Parathyroid adenoma (tissue), 2 donors: ENCODE measurements at regions not wholly inside any gene's neighbourhood (a gene's known extent, or its start where the extent isn't known, plus 50 kb on each side); places are given as distances from the start of the nearest gene placed in this dataset.

Experiments used
- H2AFZ ChIP-seq: fragments of 300-600 bp; sonication (generic); one replicate; pipeline ENCODE4 v1.7.0; 2017; ENCODE audit warnings: antibody characterized with exemption, mild to moderate bottlenecking
- H3K27ac ChIP-seq: fragments of 300-600 bp; sonication (generic); one replicate; pipeline ENCODE4 v1.7.0; 2017
- H3K27me3 ChIP-seq: fragments of 300-600 bp; sonication (generic); one replicate; pipeline ENCODE4 v1.7.0; 2017; ENCODE audit warnings: low read length; ENCODE audit not compliant: control insufficient read depth, insufficient read depth
- H3K36me3 ChIP-seq: fragments of 300-600 bp; sonication (generic); one replicate; pipeline ENCODE4 v1.7.0; 2017; ENCODE audit warnings: low read length; ENCODE audit not compliant: control insufficient read depth, insufficient read depth
- H3K4me1 ChIP-seq: fragments of 300-600 bp; sonication (generic); one replicate; pipeline ENCODE4 v1.7.0; 2017; ENCODE audit warnings: control low read depth
- H3K4me2 ChIP-seq: fragments of 300-600 bp; sonication (generic); one replicate; pipeline ENCODE4 v1.7.0; 2017; ENCODE audit warnings: low read length
- H3K4me3 ChIP-seq: fragments of 300-600 bp; sonication (generic); one replicate; pipeline ENCODE4 v1.7.0; 2017; ENCODE audit warnings: low read depth, low read length
- H3K79me2 ChIP-seq: fragments of 300-600 bp; sonication (generic); one replicate; pipeline ENCODE4 v1.7.0; 2017; ENCODE audit warnings: control low read depth
- H3K9ac ChIP-seq: fragments of 300-600 bp; sonication (generic); one replicate; pipeline ENCODE4 v1.7.0; 2017; ENCODE audit warnings: mild to moderate bottlenecking
- H3K9me3 ChIP-seq: fragments of 300-600 bp; sonication (generic); one replicate; pipeline ENCODE4 v1.7.0; 2017; ENCODE audit warnings: low read length; ENCODE audit not compliant: control insufficient read depth
- CTCF ChIP-seq: fragments of 300-600 bp; sonication (generic); IDR thresholded peaks from one replicate; pipeline ENCODE4 v1.7.0; 2017; ENCODE audit warnings: antibody characterized with exemption, mild to moderate bottlenecking
- donor health status: primary hyperparathyroidism.

- Histone ChIP-seq H3K9ac (no peak overlapping the region), H3K36me3 (no peaks in the 10 kb centered on the region), H3K4me1 (no peaks in the 10 kb centered on the region), H3K4me3 (no peak overlapping the region), H3K27me3 (no peaks in the 10 kb centered on the region), H3K9me3 (no peaks in the 10 kb centered on the region), H3K79me2 (no peaks in the 10 kb centered on the region), H3K27ac (no peak overlapping the region), H3K4me2 (no peak overlapping the region), H2AFZ (no peak overlapping the region)
- no peak for TF ChIP-seq CTCF
Measured at GRCh38 chr2:156702541-156702940, 266.4 kb downstream of the GPD2 start.

GRCh38 chr2:156703642-156704041 is 267.5 kb downstream of the GPD2 start:
- H3K4me2 ChIP-seq = no peak overlapping the region
- no peaks in the 10 kb centered on the region for H3K4me1 ChIP-seq
- no peaks in the 10 kb centered on the region for H3K9me3 ChIP-seq
- no peaks in the 10 kb centered on the region for H3K79me2 ChIP-seq
- H3K27ac ChIP-seq = no peak overlapping the region
- TF ChIP-seq CTCF = no peak
- no peak overlapping the region for H3K9ac ChIP-seq
- H3K4me3 ChIP-seq = no peak overlapping the region
- H3K27me3 ChIP-seq = no peaks in the 10 kb centered on the region
- no peak overlapping the region for H2AFZ ChIP-seq
- no peaks in the 10 kb centered on the region for H3K36me3 ChIP-seq

- Histone ChIP-seq H3K4me1 (no peaks in the 10 kb centered on the region), H3K79me2 (no peaks in the 10 kb centered on the region), H2AFZ (no peak overlapping the region), H3K9ac (no peak overlapping the region), H3K36me3 (no peaks in the 10 kb centered on the region), H3K4me2 (no peak overlapping the region), H3K27me3 (no peaks in the 10 kb centered on the region), H3K4me3 (no peak overlapping the region), H3K9me3 (no peaks in the 10 kb centered on the region), H3K27ac (no peak overlapping the region)
- no peak for TF ChIP-seq CTCF
Measured at GRCh38 chr2:156704132-156704531, 268.0 kb downstream of the GPD2 start.

DNA sequence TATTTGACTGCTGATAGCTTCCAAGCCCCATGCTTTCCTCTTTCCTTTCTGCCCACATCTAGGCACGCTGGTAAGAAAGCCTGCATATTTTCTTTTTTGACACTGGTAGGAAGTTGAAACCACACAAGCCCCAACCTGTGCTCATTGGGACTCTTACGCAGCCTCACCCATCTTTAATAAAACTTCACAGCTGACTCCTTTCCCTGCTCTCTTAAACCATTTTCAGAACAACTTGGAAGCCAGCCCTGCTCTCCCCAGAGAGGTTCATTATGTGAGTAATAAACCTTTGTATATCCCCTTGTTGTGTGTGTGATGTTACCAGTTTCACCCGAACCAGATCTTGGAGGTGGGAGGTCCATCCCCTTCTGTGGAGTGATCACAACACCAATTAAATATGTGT is 268.4 kb downstream of the GPD2 start:
- H3K27me3 ChIP-seq = no peaks in the 10 kb centered on the region
- H3K9me3 ChIP-seq = no peaks in the 10 kb centered on the region
- no peak overlapping the region for H3K27ac ChIP-seq
- no peak overlapping the region for H3K9ac ChIP-seq
- no peaks in the 10 kb centered on the region for H3K79me2 ChIP-seq
- no peak overlapping the region for H2AFZ ChIP-seq
- no peak overlapping the region for H3K4me2 ChIP-seq
- no peaks in the 10 kb centered on the region for H3K4me1 ChIP-seq
- no peak for TF ChIP-seq CTCF
- no peaks in the 10 kb centered on the region for H3K36me3 ChIP-seq
- no peak overlapping the region for H3K4me3 ChIP-seq

DNA sequence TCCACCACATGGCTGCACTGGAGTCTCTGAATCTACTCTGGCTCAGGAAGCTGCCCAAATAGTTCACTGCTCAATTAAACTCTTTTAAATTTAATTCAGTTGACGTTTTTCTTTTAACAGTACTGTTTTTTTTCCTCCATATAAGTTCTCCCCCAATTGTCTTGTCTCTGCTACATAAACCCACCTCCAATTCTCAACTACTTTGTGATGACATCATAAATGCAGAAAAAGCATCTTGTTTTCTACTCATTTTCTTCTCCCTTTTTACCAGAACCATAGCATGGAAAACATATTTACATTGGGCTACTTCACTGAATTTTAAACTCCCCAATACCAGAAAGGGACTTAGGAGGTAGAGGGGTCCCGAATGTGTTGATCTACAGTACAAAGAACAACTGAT is 270.4 kb downstream of the GPD2 start:
- Histone ChIP-seq H3K4me3 (no peak overlapping the region), H3K27ac (no peak overlapping the region), H3K4me2 (no peak overlapping the region), H2AFZ (no peak overlapping the region), H3K79me2 (no peaks in the 10 kb centered on the region), H3K9me3 (no peaks in the 10 kb centered on the region), H3K4me1 (no peaks in the 10 kb centered on the region), H3K27me3 (no peaks in the 10 kb centered on the region), H3K9ac (no peak overlapping the region), H3K36me3 (no peaks in the 10 kb centered on the region)
- no peak for TF ChIP-seq CTCF
